ENCODE measurements at regions not wholly inside any gene's neighbourhood (a gene's known extent, or its start where the extent isn't known, plus 50 kb on each side); places are given as distances from the start of the nearest gene placed in this dataset.

GRCh38 chr18:11260961-11261461 lies 111.6 kb upstream of the PIEZO2 start:
- no peak for DNase-seq

GRCh38 chr18:11259469-11260150 lies 110.2 kb upstream of the PIEZO2 start:
- DNase-seq: peak; percentile 42

GRCh38 chr18:11258039-11258610 lies 108.8 kb upstream of the PIEZO2 start:
- DNase-seq: no peak

- DNase-seq: no peak
Measured at GRCh38 chr18:11256251-11256650, 106.9 kb upstream of the PIEZO2 start.

GRCh38 chr18:11251891-11252270 lies 102.5 kb upstream of the PIEZO2 start:
- DNase-seq: no peak

GRCh38 chr18:11251229-11251890 lies 102.0 kb upstream of the PIEZO2 start:
- DNase-seq: peak; percentile 48

GRCh38 chr18:11249391-11249790 lies 100.0 kb upstream of the PIEZO2 start:
- no peak for DNase-seq

- DNase-seq: no peak
Measured at GRCh38 chr18:11247381-11247970, 98.1 kb upstream of the PIEZO2 start.

- peak; percentile 80 for DNase-seq
Measured at GRCh38 chr18:11246495-11247300, 97.3 kb upstream of the PIEZO2 start.

- DNase-seq: peak; percentile 73
Measured at GRCh38 chr18:11245879-11246278, 96.5 kb upstream of the PIEZO2 start.

GRCh38 chr18:11237484-11237883 lies 88.1 kb upstream of the PIEZO2 start:
- no peak for DNase-seq

- DNase-seq: no peak
Measured at GRCh38 chr18:11237066-11237465, 87.7 kb upstream of the PIEZO2 start.

- DNase-seq: no peak
Measured at GRCh38 chr18:11224153-11224552, 74.8 kb upstream of the PIEZO2 start.

GRCh38 chr18:11219571-11219970 lies 70.2 kb upstream of the PIEZO2 start:
- DNase-seq: no peak

GRCh38 chr18:11215216-11215615 lies 65.8 kb upstream of the PIEZO2 start:
- no peak for DNase-seq

- DNase-seq: no peak
Measured at GRCh38 chr18:11204020-11204419, 54.7 kb upstream of the PIEZO2 start.

- DNase-seq: no peak
Measured at GRCh38 chr18:11199477-11199876, 50.1 kb upstream of the PIEZO2 start.
